ENCODE measurements at regions not wholly inside any gene's neighbourhood (a gene's known extent, or its start where the extent isn't known, plus 50 kb on each side); places are given as distances from the start of the nearest gene placed in this dataset.

DNA sequence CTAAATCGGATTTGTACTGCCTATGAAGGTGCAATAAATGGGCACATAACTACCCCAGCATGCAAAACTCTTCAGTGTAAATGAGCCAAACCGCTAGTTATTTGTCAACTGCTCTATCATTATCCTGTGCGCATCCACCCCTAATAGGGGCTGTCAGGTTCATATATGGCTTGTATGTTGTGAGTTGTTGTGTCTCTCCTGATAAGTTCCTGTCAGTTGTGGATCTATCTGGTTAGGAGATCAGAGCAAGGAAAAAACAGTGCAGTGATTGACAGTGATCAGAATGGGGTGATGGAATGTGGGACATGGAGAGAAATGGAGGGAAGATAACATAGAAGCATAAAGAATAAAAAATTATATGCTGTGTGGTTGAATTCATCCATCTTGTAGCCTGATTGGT lies 686.9 kb upstream of the ID4 start:
- no peaks in the 10 kb centered on the region for H3K36me3 Mint-ChIP-seq (ENCODE audit: insufficient read depth)

DNA sequence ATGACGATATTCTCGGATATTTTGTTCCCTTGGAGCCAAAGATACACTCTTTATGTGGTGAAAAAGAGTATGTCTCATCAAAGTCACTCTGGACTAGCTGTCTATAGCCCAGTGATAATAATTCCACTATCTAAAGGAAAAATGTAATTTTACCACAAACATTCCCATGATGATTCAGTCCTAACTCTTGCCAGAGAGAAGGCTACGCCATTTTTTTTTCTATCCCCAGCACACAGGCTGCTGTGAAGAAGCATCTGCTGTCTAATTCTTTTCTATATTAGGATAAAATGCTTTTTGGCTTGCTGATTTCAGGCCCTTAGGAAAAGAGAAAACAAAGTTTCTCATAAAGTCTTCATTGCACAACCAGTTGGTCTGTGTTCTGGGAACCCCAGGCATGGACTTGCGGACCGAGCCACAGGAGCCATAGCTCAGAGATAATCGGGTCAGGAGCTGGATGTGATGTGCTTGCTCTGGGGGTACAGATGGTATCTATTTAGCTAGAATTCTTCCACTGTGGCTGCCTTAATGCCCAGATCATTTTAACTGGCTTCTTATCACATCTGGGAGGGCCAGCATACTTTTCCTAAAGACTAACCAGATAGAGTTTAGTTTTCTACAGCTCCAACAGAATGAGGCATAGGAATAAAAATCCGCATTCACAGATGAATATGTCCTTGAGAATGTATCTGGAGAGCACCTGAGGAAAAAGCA lies 683.7 kb upstream of the ID4 start:
- Mint-ChIP-seq H3K36me3 (ENCODE audit: insufficient read depth) (no peaks in the 10 kb centered on the region), H3K4me1 (ENCODE audit: low read depth) (no peaks in the 10 kb centered on the region), H3K27me3 (ENCODE audit: low read depth) (no peaks in the 10 kb centered on the region), H3K4me3 (no peak overlapping the region), H3K9me3 (peaks cover 8% of the 10 kb centered on the region)
- ATAC-seq (no peak), DNase-seq (no peak)

More for the DNA sequence above, 686.9 kb upstream of the ID4 start:
- H3K9me3 Mint-ChIP-seq = peaks cover 19% of the 10 kb centered on the region
- H3K4me3 Mint-ChIP-seq = no peak overlapping the region
- no peak for DNase-seq
- H3K4me1 Mint-ChIP-seq (ENCODE audit: low read depth) = no peaks in the 10 kb centered on the region
- ATAC-seq = no peak
- no peaks in the 10 kb centered on the region for H3K27me3 Mint-ChIP-seq (ENCODE audit: low read depth)

DNA sequence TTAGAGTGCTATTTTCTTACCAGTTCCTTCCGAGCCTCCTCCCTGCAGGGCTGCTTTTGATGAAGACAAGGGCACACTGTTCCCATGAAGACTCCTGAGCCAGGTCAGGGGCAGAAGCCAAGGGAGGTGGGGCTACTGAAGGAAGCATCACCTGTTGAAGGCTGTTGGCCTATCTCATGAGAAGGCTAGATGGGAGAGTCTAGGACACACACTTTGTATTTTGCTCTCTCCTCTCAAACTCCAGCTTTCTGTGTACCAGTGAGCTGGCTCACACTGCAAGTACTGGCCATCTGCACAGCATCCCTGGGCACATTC lies 683.2 kb upstream of the ID4 start:
- Mint-ChIP-seq H3K9me3 (peaks cover 4% of the 10 kb centered on the region), H3K27me3 (ENCODE audit: low read depth) (no peaks in the 10 kb centered on the region), H3K4me1 (ENCODE audit: low read depth) (no peaks in the 10 kb centered on the region), H3K36me3 (ENCODE audit: insufficient read depth) (no peaks in the 10 kb centered on the region), H3K4me3 (no peak overlapping the region)
- DNase-seq = no peak
- no peak for ATAC-seq

GRCh38 chr6:19156443-19156842 lies 680.7 kb upstream of the ID4 start:
- H3K4me1 Mint-ChIP-seq (ENCODE audit: low read depth) = no peaks in the 10 kb centered on the region
- peaks cover 11% of the 10 kb centered on the region for H3K9me3 Mint-ChIP-seq

GRCh38 chr6:19157486-19157885 lies 679.7 kb upstream of the ID4 start:
- Mint-ChIP-seq H3K4me1 (ENCODE audit: low read depth) (no peaks in the 10 kb centered on the region), H3K4me3 (no peak overlapping the region), H3K27me3 (ENCODE audit: low read depth) (no peaks in the 10 kb centered on the region), H3K9me3 (peaks cover 6% of the 10 kb centered on the region), H3K36me3 (ENCODE audit: insufficient read depth) (no peaks in the 10 kb centered on the region)
- ATAC-seq (no peak), DNase-seq (no peak)

More at GRCh38 chr6:19156443-19156842, 680.7 kb upstream of the ID4 start:
- Mint-ChIP-seq H3K27me3 (ENCODE audit: low read depth) (no peaks in the 10 kb centered on the region), H3K4me3 (no peak overlapping the region), H3K36me3 (ENCODE audit: insufficient read depth) (no peaks in the 10 kb centered on the region)
- ATAC-seq = no peak
- DNase-seq = no peak

- Mint-ChIP-seq H3K36me3 (ENCODE audit: insufficient read depth) (no peaks in the 10 kb centered on the region), H3K9me3 (peaks cover 6% of the 10 kb centered on the region), H3K4me3 (no peak overlapping the region), H3K27me3 (ENCODE audit: low read depth) (no peaks in the 10 kb centered on the region), H3K4me1 (ENCODE audit: low read depth) (no peaks in the 10 kb centered on the region)
- ATAC-seq (no peak), DNase-seq (no peak)
Measured at GRCh38 chr6:19158586-19158985, 678.6 kb upstream of the ID4 start.

DNA sequence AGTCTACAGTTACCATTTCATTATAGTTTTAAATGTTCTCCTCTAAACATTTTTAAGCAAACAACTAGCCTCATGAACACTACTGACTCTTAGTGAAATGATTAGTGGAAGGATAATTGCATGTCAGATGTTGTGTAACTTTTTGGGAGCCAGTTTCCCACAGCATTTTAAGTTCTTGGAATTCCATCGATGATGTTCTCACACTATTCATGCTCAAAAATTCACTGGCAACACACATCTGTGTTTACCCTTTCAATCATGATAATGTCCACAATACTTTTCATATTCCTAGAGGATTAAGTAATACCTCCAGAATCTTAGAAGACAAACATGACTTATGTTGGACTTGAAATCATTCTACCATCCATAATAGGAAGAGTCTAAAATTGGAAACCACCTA lies 678.1 kb upstream of the ID4 start:
- ATAC-seq (no peak), DNase-seq (no peak)
- Mint-ChIP-seq H3K4me1 (ENCODE audit: low read depth) (no peaks in the 10 kb centered on the region), H3K9me3 (peaks cover 6% of the 10 kb centered on the region), H3K4me3 (no peak overlapping the region), H3K27me3 (ENCODE audit: low read depth) (no peaks in the 10 kb centered on the region), H3K36me3 (ENCODE audit: insufficient read depth) (no peaks in the 10 kb centered on the region)

GRCh38 chr6:19159561-19159960 lies 677.6 kb upstream of the ID4 start:
- Mint-ChIP-seq H3K4me3 (no peak overlapping the region), H3K9me3 (peaks cover 6% of the 10 kb centered on the region)
- no peak for ATAC-seq

DNA sequence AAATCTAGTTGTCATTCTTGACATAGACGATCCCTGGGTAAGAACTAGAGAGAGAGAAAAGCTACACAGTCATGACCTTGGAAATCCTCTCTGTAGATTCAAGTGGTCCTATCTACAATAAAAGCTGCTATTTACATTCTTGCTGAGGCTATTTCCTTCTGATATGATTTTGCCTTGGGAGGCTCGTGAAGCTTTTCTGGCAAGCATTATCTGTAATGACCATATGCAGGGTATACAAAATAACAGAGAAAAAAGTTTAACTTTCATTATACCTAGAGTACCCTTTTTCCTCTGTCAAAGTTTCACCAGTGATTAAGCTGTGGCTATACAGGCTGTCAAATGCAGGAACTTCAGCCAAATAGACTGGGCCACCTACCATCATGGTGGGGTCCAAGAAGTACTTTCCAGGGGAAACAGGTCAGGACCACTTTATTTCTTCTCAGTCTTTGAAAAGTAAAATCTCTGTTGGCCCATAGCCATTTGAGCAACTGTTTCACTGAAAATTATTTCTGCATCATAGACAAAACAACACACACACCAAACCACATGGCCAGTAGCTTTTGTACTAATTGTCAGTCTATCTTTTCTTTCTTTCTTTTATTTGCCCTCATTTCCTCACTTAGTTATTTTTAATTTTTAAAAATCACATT lies 677.0 kb upstream of the ID4 start:
- no peak for ATAC-seq
- DNase-seq = no peak
- peaks cover 6% of the 10 kb centered on the region for H3K9me3 Mint-ChIP-seq
- H3K36me3 Mint-ChIP-seq (ENCODE audit: insufficient read depth) = no peaks in the 10 kb centered on the region
- H3K4me1 Mint-ChIP-seq (ENCODE audit: low read depth) = no peaks in the 10 kb centered on the region
- no peaks in the 10 kb centered on the region for H3K27me3 Mint-ChIP-seq (ENCODE audit: low read depth)
- H3K4me3 Mint-ChIP-seq = no peak overlapping the region

More at GRCh38 chr6:19159561-19159960, 677.6 kb upstream of the ID4 start:
- no peaks in the 10 kb centered on the region for H3K4me1 Mint-ChIP-seq (ENCODE audit: low read depth)
- DNase-seq = no peak
- H3K36me3 Mint-ChIP-seq (ENCODE audit: insufficient read depth) = no peaks in the 10 kb centered on the region
- no peaks in the 10 kb centered on the region for H3K27me3 Mint-ChIP-seq (ENCODE audit: low read depth)

GRCh38 chr6:19167251-19167650 lies 669.9 kb upstream of the ID4 start:
- no peak overlapping the region for H3K4me3 Mint-ChIP-seq
- ATAC-seq (no peak), DNase-seq (no peak)
- no peaks in the 10 kb centered on the region for H3K27me3 Mint-ChIP-seq (ENCODE audit: low read depth)
- peaks cover 4% of the 10 kb centered on the region for H3K9me3 Mint-ChIP-seq
- no peaks in the 10 kb centered on the region for H3K36me3 Mint-ChIP-seq (ENCODE audit: insufficient read depth)
- H3K4me1 Mint-ChIP-seq (ENCODE audit: low read depth) = no peaks in the 10 kb centered on the region

DNA sequence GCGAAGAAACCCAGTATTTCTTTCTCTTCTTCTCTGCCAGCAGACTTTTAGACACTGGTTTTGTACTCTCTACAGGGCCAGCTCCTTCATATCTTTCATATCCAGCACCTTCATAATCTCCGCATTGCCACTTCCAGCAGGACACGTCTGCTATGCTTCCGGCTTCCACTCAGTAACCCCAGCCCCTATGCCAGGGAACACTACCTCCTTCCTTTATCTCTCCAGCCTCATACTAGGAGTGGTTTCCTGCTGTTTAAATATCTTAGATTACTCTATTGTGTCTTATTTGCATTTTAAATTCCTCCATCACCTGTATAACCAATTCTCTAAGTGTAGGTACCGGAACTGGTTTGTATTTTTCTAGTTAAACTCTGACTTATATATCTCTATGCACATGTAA lies 667.8 kb upstream of the ID4 start:
- Mint-ChIP-seq H3K36me3 (ENCODE audit: insufficient read depth) (no peaks in the 10 kb centered on the region), H3K9me3 (peaks cover 7% of the 10 kb centered on the region), H3K27me3 (ENCODE audit: low read depth) (no peaks in the 10 kb centered on the region), H3K4me3 (no peak overlapping the region), H3K4me1 (ENCODE audit: low read depth) (no peaks in the 10 kb centered on the region)
- ATAC-seq = no peak
- DNase-seq = no peak

GRCh38 chr6:19175023-19175422 lies 662.1 kb upstream of the ID4 start:
- H3K27me3 Mint-ChIP-seq (ENCODE audit: low read depth) = no peaks in the 10 kb centered on the region
- H3K9me3 Mint-ChIP-seq = peaks cover 26% of the 10 kb centered on the region
- DNase-seq (no peak), ATAC-seq (no peak)
- no peaks in the 10 kb centered on the region for H3K4me1 Mint-ChIP-seq (ENCODE audit: low read depth)
- no peak overlapping the region for H3K4me3 Mint-ChIP-seq
- H3K36me3 Mint-ChIP-seq (ENCODE audit: insufficient read depth) = no peaks in the 10 kb centered on the region

GRCh38 chr6:19180348-19181072 lies 656.7 kb upstream of the ID4 start:
- Mint-ChIP-seq H3K9me3 (peaks cover 27% of the 10 kb centered on the region), H3K4me1 (ENCODE audit: low read depth) (no peaks in the 10 kb centered on the region), H3K27me3 (ENCODE audit: low read depth) (no peaks in the 10 kb centered on the region), H3K36me3 (ENCODE audit: insufficient read depth) (no peaks in the 10 kb centered on the region), H3K4me3 (no peak overlapping the region)
- DNase-seq (no peak), ATAC-seq (no peak)

- DNase-seq (no peak), ATAC-seq (no peak)
- no peaks in the 10 kb centered on the region for H3K27me3 Mint-ChIP-seq (ENCODE audit: low read depth)
- H3K4me1 Mint-ChIP-seq (ENCODE audit: low read depth) = no peaks in the 10 kb centered on the region
- no peaks in the 10 kb centered on the region for H3K36me3 Mint-ChIP-seq (ENCODE audit: insufficient read depth)
- H3K4me3 Mint-ChIP-seq = no peak overlapping the region
- peaks cover 27% of the 10 kb centered on the region for H3K9me3 Mint-ChIP-seq
Measured at GRCh38 chr6:19181211-19181610, 656.0 kb upstream of the ID4 start.

DNA sequence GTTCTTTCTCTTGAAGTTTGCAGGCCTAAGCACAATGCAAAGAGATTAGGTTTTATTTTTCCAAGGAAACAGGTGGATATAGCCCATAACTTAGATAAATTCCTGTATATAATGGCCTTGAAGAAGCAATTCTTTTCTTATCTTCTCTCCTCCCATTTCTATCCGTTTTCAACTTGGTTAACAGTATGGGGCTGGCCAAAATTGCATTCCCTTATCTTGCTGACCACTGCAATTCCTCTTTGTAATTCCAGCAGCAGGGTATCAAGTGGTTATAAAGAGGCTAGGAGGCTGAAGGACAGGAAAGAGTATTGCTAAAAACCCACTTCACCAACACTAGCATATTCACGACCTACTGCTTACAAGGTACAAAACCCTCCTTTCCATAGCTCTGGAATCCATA lies 643.5 kb upstream of the ID4 start:
- no peaks in the 10 kb centered on the region for H3K27me3 Mint-ChIP-seq (ENCODE audit: low read depth)
- ATAC-seq = no peak

More for the DNA sequence above, 643.5 kb upstream of the ID4 start:
- Mint-ChIP-seq H3K4me1 (ENCODE audit: low read depth) (no peaks in the 10 kb centered on the region), H3K36me3 (ENCODE audit: insufficient read depth) (no peaks in the 10 kb centered on the region), H3K4me3 (no peak overlapping the region), H3K9me3 (peaks cover 17% of the 10 kb centered on the region)
- no peak for DNase-seq
